HG03135 (cell line): ENCODE measurements at regions not wholly inside any gene's neighbourhood (a gene's known extent, or its start where the extent isn't known, plus 50 kb on each side); places are given as distances from the start of the nearest gene placed in this dataset.

Experiments used
- ATAC-seq: cut with Tn5 transposase; IDR thresholded peaks from one replicate; pipeline ENCODE4 v1.9.1; 2021; ENCODE audit warnings: mild to moderate bottlenecking, moderate library complexity; ENCODE audit not compliant: unreplicated experiment

DNA sequence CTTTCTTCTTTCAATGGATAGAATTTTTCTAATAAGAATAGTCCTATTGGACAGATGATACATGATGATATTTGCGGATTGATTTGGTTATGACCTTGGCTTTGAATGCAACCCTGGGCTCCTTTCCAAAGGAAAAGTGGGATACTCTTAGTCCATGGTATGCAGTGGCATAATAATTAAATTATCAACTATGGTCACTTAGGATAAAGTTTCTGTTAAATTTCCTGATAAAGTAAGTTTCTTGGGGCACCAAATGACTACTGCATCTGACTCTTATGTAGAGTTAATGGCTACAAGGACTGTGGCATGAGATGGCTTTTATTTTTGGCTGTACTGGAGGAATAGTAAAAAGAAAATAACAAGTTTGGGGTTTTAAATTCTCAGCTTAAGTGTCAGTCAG is 126.7 kb downstream of the QPCT start:
- no peak for ATAC-seq

DNA sequence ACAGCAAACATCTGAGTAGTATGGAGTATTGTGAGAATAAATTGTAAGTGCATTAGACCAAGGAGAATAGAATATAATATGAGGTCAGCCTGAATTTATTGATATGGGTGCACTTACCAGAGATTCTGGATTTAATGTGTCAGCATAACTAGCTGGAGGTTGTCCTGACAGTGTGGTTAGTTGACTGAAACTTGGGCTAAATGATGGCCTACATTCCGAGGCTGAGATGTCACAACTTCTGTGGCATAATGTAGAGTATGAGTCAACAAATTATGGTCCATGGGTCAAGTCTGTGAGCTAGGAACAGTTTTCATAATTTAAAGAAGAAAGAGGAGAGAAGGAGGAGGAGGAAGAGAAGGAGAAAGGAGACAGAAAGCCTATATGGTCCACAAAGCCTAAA is 127.6 kb downstream of the QPCT start:
- no peak for ATAC-seq

DNA sequence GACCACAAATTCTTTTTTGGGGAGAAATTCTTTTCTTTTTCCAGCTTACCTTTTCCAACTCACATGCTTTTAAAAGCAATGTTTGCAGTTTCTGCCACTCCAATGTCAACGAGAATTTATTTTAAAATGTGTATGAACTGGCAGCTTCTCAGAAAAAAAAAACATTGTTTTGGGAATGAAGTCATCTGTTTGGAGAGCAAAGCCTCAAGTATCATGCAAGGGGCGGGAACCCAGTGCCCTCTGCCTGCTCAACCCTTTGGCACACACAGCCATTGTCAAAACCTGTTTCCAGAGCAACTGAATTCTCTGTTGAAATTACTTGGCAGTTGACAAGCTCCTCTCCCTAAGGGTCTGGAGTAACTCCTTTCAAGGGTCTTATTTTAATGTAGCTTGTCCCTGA is 128.5 kb downstream of the QPCT start:
- no peak for ATAC-seq

DNA sequence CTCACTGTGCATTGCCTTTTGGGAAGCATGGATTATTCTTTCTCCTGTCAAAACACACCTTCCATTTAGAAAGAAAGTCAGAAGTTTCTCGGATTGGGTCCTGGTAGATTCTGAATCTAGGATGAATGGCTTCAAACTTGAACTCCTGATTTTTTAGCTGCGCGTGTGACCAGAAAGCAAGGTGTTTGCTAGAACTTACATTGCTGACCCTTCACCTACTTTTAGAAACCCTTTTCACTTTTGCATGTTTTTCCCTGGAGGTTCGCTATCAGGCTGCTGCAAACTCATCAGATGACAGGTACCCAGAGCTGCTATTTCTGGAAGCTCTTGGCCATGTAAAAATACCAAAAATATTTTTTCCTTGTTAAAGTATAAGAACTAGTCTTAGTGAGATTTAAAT is 132.0 kb downstream of the QPCT start:
- ATAC-seq, result no peak

DNA sequence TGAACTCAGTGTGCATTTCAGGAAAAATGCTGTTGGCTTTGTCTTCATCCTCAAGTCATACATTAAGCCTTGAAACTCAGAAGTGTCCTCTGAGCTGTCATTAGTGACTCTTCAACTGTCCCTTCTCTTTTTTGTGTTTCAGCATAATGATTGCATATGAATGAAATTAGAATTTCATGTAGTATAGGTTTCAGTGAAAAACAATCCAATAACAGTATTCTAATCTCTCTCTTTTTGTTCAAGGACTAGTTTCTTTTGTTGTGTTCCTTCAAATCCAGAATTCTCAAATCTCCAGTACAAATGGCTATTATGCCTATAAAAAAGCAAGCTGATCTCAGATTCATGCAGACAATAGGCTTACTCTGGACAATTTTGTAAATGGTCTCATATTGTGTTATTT is 133.5 kb downstream of the QPCT start:
- ATAC-seq, result no peak

DNA sequence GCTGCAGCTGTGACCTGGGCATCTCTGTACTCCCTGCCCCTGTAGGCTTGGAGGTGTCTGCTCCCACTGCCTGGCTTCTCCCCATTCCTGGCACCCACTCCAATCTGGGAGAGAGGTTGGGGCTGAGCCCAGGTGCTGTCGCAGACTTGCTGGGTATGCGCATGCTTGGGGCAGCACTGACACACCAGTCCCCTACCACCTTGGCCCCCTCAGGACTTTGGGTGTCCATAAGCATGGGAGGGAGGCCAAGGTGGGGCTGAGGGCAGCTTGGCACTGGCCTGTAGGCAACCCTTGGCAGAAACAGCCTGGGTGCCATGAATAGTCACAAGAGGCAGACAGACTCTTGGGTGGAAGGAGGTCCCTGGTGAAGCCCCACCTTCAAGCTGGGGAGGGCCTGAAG is 136.8 kb downstream of the QPCT start:
- no peak for ATAC-seq

DNA sequence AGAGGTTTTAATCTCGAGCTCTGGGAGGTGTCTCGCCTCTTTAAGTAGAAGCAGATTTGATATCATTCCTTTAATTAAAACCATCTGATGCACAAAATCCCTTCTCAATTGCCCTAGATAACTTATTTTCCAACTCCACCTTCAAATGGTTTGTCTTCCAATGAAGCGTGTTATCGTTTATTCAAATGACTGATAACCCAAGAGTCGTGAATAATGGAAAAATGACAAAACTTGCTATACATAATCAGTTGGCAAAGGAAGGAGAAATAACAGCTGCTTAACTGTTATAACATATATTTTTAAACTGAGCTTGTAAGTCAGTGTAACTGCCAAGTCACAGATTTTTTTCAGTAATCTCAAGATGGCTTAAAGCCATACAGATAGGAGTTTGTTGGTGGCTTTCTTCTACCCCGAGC is 144.6 kb downstream of the QPCT start:
- ATAC-seq, result no peak

DNA sequence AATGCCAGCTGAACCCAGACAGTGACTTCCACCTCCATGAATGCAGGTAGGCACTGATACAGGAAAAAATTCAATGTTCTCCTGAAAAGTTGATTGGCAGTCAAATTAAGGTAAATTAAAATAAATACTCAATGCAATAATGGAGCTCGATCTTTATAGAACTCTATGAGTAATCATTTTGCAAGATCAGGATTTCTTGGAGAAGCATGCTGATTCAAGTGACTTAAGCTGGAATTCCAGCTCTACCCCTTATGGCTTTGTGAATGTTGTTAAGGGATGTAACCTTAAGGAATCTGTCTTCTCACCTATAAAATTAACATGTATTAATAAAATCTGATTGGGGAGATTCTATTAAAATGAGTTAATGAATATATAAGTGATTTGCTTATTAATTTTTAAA is 145.1 kb downstream of the QPCT start:
- no peak for ATAC-seq

DNA sequence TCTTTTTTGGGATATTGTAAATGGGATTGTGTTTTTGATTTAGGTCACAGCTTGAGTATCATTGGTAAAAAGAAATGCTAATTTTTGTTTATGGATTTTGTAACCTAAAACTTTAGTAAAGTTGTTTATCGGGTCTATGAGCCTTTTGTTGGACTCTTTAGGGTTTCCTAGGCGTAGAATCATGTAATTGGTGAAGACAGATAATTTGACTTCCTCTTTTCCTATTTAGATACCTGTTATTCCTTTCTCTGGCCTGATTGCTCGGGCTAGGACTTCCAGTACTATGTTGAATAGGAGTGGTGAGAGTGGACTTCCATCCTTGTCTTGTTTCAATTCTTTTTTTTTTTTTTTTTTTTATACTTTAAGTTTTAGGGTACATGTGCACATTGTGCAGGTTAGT is 149.0 kb downstream of the QPCT start:
- ATAC-seq, result no peak

DNA sequence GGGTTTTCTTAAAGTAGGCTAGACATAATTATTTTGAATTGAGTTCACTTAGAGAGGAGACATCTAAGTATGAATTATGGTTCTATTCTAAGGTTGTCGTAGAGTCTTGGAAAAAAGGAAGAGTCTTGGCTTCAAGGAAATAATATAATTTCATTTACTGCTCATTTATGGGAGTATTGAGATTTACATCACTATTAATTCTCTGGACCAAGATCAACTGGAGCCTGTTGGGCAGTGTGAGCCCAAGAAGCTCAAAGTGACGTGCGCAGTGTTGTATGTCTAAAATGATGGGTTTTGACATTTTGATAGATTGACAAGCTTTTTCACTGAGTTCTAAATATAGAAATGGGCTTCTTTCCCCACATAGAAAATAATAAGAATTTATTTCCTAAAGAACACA is 154.7 kb downstream of the QPCT start:
- no peak for ATAC-seq

DNA sequence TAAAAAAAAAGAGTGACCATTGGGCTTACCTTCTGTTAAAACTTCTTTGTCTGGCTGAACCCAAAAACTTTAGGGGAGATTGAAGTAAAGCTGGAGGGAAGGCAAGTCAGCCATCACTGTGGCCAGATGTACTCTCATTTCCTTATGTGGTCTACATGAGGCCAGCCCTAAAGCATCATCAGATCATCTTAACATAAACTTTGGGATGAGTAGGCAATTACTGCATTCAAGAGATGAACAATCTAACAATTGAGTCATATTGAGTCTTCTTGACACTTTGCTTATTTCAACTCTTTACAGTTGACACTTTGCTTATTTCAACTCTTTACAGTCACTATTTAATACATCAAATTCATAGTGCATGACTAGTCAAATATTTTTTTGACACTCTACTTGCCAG is 155.6 kb downstream of the QPCT start:
- no peak for ATAC-seq

DNA sequence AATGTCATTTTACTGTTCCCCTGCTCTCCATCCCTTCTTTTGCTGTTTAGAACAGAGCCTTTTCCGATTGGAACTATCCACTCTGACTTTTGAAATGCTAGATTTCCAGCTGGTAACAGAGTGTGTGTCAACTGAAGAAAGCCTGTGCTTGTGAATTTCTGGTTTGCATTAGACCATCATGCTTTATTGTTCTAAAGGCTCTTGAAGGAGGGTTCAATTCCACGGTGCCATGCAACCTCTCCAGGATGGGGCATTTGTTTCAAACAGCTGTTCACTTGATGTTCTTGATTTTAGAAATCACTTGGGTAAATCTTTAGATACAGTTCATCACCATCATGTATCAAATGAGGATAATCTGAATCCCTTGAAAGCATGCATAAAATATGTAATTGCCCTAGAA is 156.7 kb downstream of the QPCT start:
- no peak for ATAC-seq

DNA sequence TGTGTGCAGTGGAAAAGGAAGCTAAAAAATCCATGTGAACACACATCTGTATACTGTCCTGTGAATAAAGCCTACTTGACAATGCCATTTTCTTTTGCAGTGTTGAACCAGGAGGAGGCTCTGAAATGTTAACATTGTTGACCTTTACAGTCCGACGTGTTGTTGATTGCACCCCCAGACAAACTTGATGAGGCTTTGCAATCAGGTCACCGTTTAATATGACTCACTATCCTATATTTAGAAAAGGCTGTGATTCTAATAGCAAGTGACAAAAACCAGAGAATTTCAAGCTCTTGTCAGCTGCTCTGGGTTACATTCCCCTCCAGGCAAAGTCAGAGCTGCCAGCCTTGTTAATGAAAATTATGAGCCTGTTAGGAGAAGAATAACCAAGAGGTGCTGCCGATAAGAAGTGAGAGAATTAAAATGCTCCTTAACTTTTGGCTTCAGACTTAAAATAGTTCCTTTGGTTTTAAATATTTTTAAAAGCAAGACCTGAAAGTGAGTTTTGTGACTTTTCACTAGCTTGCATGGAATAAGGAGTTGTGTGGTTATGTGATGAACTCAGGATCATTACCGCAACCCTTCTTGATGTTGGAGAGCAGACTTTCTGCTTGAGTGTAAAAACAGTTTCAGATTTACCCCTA is 162.1 kb downstream of the QPCT start:
- no peak for ATAC-seq

DNA sequence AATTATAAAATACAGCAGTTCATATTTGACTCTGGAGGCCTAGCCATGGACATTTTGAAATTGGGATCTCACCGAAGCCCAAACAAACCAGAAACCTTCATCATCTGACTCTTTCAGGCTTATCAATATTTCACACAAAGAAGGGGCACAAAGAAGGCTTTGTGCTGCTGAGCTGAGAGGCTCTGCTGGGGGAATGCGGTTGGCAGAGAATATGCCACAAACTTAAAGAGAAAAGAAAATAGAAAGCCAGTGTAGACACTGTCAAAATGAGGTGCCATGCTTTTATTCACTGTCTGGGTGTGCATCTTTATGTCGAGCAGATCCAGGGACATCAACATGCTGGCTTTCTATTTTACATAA is 162.6 kb downstream of the QPCT start:
- ATAC-seq, result no peak

DNA sequence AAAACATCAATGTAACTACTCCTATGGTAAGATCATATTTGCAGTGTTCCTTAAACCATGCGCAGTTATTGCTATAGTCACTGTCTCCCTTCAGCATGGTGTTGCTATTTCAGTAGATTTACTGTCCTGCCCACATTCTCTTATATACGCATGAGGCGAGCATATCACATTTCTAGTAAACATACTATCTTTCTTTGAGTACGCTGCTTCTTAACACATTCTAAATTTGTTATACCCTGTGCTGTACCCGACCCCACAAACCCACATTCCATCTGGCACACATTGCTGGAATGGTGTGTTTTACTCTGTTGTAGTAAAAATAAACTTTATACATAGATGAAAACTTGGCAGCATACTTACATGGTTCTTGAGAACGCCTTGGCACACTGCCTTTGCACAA is 163.3 kb downstream of the QPCT start:
- no peak for ATAC-seq

DNA sequence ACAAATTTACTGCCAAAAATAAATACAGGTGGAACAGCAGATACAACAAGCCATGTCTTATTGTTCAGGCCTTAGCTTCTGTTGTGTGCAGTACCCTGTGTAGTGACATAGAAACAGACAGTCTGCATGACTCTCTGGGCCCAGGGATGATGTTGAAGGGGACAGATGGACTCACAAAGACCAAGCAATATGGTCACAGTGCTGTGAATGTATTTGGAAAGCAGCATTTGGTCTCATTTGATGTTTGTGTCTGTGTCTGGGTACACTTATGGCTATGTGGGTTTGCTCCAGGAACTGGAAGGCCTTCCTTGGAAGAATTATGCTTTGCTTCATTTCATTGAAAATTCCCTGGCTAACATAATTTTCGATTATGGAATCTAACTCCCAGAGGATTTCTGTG is 158.5 kb downstream of the CDC42EP3 start:
- no peak for ATAC-seq

DNA sequence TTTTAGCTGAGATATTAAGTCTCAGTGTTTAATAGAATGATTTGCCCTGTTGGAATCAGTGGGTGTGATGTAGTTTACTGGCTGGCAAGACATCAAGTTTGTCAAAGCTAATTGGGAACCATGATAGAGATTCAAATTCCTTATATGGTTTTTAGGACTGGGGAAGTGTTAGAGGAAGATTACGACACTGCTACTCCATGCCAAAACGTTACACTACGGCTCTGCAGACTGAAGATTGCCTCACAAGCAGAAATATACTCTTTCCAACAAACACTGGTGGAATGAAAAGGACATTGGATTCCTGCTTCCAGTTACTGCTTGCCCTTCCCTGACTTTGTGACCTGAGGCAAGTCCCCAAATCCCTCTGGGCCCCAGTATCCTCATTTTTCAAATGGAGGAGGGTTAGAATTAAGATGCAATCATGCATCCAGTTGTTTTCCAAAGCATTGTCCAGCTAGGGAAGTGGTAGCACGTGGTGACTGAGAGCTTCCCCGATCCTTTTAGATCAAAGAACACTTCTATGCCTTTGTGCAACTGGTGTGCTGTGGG is 147.6 kb downstream of the CDC42EP3 start:
- ATAC-seq, result no peak

DNA sequence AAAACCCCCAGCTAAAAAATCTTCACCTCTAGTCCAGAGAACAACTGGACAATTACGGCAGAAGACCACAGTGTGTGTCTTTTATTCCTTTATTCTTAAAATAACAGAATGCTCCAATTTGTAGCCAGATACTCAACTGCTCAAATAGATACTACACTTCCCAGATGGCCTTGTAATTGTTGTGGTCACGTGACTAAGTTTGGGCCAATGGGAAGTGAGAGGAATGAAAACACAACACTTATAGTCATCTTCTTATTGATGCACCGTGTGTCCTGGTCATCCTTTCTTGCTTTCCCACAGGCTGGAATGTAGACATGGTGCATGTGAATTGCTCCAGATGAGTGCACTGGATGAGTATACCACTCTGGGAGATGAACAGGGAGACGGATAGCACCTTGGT is 145.1 kb downstream of the CDC42EP3 start:
- no peak for ATAC-seq

DNA sequence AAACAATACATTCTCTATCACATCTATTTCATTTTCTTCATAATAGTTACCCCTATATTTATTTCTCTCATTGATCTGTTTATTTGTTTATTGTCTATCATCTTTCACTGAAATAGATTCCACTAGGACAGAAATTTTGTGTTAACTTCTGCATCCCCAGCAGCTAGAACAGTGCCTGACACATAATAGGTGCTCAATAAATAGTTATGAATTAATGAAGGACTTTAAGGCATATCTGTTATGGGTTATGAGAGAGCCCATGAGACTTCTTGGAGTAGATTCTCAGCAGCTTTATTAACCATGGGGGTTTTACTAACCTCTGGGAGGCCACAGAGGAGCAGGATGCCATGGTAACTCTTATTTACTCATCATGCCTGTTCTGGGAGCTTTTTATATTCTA is 144.6 kb downstream of the CDC42EP3 start:
- no peak for ATAC-seq

DNA sequence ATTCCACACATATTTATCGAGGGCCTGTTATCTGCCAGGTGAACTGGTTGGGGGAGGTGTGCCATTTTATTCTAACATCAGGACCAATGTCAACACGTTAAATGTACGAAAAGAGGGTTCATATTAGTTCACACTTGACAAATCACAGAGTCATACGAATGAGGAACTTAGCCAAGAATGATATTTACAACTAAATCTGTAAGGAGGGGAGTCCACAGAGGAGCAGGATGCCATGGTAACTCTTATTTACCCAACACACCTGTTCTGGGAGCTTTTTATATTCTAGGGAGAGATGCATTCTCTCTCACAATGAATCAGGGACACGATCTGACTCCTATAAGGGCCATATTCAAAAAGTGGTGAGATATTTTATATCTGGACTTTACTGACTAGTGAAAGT is 144.1 kb downstream of the CDC42EP3 start:
- ATAC-seq, result no peak

DNA sequence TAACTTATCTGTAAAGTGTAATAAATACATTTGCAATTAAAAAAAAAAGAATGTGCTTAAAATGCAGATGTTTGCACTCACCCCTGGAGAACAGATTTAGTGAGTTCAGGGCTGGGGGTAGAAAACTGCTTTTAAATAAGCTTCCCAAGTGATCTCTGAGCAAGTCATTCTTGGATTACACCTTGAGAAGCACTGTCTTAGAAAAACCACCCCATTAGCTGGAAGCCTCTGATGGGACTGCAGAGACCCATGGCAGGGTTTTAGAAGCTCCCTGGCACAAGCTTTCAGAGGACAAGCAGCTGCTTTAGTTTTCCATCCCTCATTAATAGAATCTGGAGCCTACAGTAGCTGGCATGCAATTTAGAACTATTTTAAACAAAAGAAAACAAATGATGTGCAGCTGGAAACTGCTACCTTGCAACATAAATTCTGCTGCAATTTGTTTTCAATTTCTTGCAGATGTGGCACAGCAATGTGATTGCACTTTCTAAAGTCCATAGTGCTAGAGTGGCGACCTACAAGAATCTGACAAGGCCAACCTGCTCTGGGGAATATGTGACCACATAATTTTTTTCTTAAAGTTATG is 141.5 kb downstream of the CDC42EP3 start:
- ATAC-seq, result no peak

DNA sequence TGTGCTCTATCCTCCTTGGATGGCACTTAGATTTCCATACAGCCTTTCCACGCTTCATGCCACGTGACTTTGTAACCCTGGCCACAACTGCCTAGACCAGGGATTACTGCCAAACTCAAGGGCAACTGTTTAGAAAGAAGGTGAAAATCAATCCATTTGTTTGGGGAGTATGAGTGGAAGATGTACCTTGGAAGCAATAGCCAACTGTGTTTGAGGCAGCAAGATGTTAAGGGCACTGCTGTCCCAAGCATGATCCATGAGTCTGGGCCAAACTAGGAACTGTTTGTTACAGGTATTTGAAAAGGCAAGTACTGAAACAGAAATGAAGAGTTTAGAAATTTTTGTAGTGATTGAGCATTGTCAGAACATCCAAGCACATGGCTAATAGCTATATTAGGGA is 138.9 kb downstream of the CDC42EP3 start:
- ATAC-seq, result no peak

DNA sequence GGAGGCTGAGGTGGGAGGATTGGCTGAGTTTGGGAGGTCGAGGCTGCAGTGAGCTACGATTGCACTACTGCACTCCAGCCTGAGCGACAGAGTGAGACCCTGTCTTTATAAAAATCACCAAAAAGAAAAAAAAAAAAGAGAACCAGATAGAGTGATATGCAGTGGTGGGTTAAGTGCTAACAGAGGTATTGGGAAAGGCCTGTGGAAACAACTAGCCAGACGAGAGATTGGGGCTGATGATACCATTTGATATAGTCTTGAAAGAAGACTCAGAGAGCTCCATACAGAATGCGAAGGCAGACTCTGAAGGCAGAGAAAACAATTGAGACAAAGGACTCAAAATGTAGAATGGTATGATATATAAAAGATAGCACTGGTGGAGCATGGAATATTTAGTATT is 134.1 kb downstream of the CDC42EP3 start:
- ATAC-seq, result no peak
